ENCODE measurements at regions not wholly inside any gene's neighbourhood (a gene's known extent, or its start where the extent isn't known, plus 50 kb on each side); places are given as distances from the start of the nearest gene placed in this dataset.
"Not testable (repeated sequence)": the region's sequence is repeated elsewhere in the genome, so short reads cannot be mapped to it uniquely, and the experiment has no call there.

GRCh38 chr14:103186909-103187586 lies 63.8 kb downstream of the TNFAIP2 start:
- peak; percentile 65 for DNase-seq

- no peak for DNase-seq
These were observed 64.7 kb downstream of the TNFAIP2 start for GRCh38 chr14:103187911-103188310.

GRCh38 chr14:103188810-103189480 lies 65.7 kb downstream of the TNFAIP2 start:
- peak; percentile 48 for DNase-seq

GRCh38 chr14:103189481-103190470 lies 66.5 kb downstream of the TNFAIP2 start:
- DNase-seq: no peak

- DNase-seq: no peak
These were observed 67.5 kb downstream of the TNFAIP2 start for GRCh38 chr14:103190741-103191140.

- no peak for DNase-seq
These were observed 68.6 kb downstream of the TNFAIP2 start for GRCh38 chr14:103191844-103192243.

GRCh38 chr14:103192246-103192840 lies 69.1 kb downstream of the TNFAIP2 start:
- DNase-seq: no peak

- not testable (repeated sequence) for DNase-seq
These were observed 69.6 kb downstream of the TNFAIP2 start for GRCh38 chr14:103192861-103193260.

GRCh38 chr14:103193491-103193890 lies 70.2 kb downstream of the TNFAIP2 start:
- not testable (repeated sequence) for DNase-seq

- no peak for DNase-seq
These were observed 71.2 kb downstream of the TNFAIP2 start for GRCh38 chr14:103194256-103195045.

GRCh38 chr14:103195828-103196615 lies 72.8 kb downstream of the TNFAIP2 start:
- no peak for DNase-seq

- DNase-seq: no peak
These were observed 73.5 kb downstream of the TNFAIP2 start for GRCh38 chr14:103196716-103197115.

GRCh38 chr14:103198131-103199105 lies 75.2 kb downstream of the TNFAIP2 start:
- no peak for DNase-seq

- no peak for DNase-seq
These were observed 75.9 kb downstream of the TNFAIP2 start for GRCh38 chr14:103199124-103199523.

GRCh38 chr14:103201801-103202200 lies 78.5 kb downstream of the TNFAIP2 start:
- DNase-seq: no peak

GRCh38 chr14:103204852-103205540 lies 81.7 kb downstream of the TNFAIP2 start:
- DNase-seq: no peak

- no peak for DNase-seq
These were observed 82.3 kb downstream of the TNFAIP2 start for GRCh38 chr14:103205541-103205906.

GRCh38 chr14:103206023-103206481 lies 82.8 kb downstream of the TNFAIP2 start:
- no peak for DNase-seq

GRCh38 chr14:103206836-103207387 lies 83.7 kb downstream of the TNFAIP2 start:
- DNase-seq: peak; percentile 56
